VCaP (cell line): ENCODE measurements at regions not wholly inside any gene's neighbourhood (a gene's known extent, or its start where the extent isn't known, plus 50 kb on each side); places are given as distances from the start of the nearest gene placed in this dataset.

Experiments used
- H3K27ac ChIP-seq: fragments of 450-650 bp; 2 replicates; pipeline ENCODE4 v1.5.1; 2017
- CTCF ChIP-seq: fragments of 450-650 bp; conservative IDR thresholded peaks from 2 replicates; pipeline ENCODE4 v1.5.1; 2017; ENCODE audit warnings: mild to moderate bottlenecking, moderate library complexity

DNA sequence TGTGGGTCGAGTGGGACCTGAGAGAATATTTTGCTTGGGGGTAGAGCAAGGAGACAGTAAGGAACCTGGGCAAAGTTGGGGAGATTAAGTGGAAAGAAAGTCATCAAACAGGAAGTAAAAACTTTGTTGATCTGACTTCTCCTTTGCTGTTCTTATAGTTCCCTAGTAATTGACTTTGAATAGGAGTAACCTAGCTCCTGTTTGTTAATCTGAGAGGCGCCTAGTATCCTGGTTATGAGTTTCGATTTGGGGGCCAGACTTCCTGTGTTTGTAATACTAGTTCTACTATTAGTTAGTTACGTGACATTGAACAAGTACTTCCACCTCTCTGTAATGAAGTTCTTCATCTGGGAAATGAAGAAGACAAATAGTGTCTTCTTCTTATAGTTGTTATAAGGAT is 99.1 kb downstream of the ZNF365 start:
- no peak overlapping the region for H3K27ac ChIP-seq
- no peak for TF ChIP-seq CTCF

DNA sequence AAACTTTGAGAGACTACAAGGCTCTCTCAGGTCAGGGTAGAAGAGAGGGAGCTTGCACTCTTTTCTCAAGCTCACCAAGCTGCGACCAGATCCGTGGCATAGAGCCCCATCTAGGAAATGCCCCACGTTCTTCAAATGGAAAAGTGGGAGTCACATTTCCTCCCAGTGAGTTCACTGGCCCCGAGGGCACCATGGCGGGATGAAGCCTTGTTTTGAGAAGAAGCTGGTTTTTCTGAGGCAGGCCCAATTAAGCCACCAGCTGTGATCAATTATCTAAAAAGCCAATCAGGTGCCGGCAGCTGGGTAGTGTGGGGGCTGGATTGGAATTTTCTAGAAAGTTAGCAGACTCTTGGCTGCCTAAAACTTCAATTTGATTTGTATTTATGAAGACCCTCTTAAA is 101.4 kb downstream of the ZNF365 start:
- H3K27ac ChIP-seq: no peak overlapping the region
- no peak for TF ChIP-seq CTCF

DNA sequence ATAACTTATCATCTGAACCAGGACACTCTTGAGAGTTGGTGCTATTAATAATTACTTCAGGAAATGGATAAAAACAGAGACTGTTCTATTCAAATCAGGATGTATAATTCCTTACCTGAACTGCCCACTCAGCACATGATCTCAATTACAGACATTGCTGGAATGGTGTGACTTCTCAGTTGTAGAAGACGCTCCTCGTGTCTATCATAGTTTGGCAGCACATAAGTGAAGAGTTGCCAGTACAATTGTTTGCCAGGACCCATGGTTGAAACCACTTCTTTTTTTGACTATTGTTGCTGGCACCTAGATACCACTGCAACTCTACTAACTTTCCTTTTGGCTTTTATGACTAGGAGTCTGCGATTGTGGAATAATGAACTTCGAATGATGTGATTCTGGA is 105.4 kb downstream of the ZNF365 start:
- no peak overlapping the region for H3K27ac ChIP-seq
- TF ChIP-seq CTCF: no peak

DNA sequence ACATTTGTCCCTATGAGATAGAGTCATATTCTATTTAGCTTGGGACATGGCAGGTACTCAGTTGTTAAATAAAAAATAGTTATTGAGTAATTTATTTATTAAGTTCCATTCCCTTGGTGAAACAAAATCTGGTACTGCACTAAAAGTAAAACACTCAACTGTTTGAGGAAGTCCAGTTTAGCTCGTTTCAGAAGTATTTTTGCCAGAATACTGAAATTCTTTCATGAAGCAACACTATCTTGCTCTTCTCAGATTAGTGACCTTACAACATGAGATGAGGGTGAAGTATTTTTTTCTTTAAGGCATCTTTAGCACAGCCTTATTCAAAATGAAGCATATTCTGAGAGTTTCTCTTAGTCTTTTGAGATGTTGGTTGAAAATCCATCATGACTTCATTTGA is 106.0 kb downstream of the ZNF365 start:
- no peak for TF ChIP-seq CTCF
- no peak overlapping the region for H3K27ac ChIP-seq

DNA sequence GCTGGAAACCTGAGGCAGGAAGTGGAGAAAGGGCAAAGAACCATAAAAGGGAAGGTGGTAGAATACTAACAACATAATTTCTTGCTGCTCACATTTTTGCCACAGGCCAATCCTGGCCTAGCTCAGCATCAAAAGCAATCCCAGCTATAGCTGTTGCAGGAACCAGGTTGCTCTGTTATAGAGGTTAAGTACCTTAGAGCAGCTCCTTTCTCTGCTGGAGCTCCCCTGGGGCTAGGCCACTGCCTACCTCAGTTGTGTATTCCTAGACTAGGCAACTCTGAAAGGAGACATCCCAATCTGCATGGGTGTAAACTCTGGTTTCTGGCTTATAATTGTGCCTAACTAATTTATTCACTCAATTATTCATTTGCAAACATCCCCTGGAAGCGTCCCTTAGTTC is 108.4 kb downstream of the ZNF365 start:
- no peak overlapping the region for H3K27ac ChIP-seq
- no peak for TF ChIP-seq CTCF

DNA sequence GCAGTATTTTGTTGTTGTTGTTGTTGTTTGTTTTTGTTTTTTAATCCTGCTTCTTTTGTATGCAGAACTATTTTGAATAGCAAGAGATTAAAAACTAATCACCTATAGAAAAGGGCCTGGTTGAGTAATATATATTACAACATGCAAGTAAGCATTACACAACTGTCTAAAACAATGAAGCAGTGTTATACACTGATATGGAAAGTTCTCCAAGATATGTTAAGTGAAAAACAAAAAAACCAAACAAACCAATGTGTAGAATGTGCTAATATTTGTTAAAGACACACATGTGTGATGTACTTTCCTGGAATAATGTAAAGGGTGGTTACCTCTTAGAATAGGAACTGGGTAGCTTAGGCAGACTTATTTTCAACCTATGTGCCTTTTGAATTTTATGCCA is 117.4 kb downstream of the ZNF365 start:
- no peak for TF ChIP-seq CTCF
- H3K27ac ChIP-seq: no peak overlapping the region

DNA sequence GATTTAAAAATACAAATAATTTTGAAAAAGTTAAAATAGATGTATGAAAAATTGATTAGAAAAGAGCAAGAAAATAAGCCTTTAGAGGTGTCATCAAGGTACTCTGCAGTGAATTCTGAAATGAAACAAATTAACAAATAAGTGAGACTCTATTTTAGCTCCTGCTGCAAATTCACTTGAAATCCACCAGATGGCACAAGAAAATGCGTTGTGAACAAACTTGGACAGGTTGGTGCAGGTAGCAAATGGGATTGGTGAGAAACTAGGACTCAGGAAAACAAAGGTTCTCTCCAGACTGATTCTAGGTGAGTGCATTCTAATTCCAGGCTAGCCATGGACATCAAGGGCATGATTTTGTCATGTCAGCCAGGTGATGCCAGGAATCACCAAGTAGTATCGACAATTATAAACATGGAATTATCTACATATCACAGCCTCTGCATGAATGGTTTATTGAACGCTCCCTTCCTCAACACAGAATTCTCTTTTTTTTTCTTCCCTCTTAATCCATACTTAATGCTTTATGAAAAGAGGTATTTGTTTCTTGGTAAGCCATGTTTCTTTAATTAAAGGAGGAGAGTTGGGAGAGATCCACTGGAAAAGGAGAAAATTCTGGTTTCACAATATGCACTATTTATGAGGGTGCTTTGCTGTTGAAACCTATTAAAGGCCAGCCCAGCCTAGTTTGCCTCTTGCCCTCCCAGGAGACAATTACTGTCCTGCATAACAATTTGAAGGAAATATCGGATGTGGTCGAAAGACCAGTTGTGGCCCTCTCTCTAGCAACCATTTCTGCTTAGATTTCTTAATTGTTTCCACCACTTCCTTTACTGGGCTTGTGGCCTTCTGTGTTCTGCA is 118.1 kb downstream of the ZNF365 start:
- H3K27ac ChIP-seq: no peak overlapping the region
- TF ChIP-seq CTCF: peak; percentile 81
